ENCODE measurements at regions not wholly inside any gene's neighbourhood (a gene's known extent, or its start where the extent isn't known, plus 50 kb on each side); places are given as distances from the start of the nearest gene placed in this dataset.

DNA sequence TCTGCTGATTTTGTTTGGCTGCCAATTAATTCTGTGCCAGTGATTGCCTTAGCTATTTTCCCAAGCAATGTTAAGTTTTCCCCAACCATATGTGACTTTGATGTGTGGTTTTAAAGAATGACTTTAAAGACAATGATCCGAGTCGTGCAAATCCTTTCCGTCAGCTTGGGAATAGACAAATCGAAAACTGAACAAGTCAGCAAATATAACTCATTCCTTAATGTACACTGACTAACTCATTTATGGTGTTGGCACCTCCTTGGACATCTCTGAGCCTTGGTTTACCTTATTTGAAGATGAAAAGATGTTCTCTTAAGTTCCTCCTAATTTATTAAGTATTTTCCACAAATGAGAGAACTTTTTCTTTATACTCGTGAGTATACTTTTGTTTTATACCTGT lies 249.4 kb upstream of the SLCO3A1 start:
- DNase-seq (ENCODE audit: low read depth in 1 of 2, low spot score in 1 of 2), result no peak
- Histone ChIP-seq H3K36me3 (no peaks in the 10 kb centered on the region), H3K4me3 (no peak overlapping the region), H3K9me3 (ENCODE audit: low read depth) (no peaks in the 10 kb centered on the region), H3K4me1 (ENCODE audit: low read depth) (no peaks in the 10 kb centered on the region), H3K27ac (no peak overlapping the region), H3K27me3 (peaks cover 7% of the 10 kb centered on the region)
- TF ChIP-seq, protein P1, sequence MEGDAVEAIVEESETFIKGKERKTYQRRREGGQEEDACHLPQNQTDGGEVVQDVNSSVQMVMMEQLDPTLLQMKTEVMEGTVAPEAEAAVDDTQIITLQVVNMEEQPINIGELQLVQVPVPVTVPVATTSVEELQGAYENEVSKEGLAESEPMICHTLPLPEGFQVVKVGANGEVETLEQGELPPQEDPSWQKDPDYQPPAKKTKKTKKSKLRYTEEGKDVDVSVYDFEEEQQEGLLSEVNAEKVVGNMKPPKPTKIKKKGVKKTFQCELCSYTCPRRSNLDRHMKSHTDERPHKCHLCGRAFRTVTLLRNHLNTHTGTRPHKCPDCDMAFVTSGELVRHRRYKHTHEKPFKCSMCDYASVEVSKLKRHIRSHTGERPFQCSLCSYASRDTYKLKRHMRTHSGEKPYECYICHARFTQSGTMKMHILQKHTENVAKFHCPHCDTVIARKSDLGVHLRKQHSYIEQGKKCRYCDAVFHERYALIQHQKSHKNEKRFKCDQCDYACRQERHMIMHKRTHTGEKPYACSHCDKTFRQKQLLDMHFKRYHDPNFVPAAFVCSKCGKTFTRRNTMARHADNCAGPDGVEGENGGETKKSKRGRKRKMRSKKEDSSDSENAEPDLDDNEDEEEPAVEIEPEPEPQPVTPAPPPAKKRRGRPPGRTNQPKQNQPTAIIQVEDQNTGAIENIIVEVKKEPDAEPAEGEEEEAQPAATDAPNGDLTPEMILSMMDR (IDR thresholded peaks at IDR 0.05; ENCODE audit: low read depth, low read length), result no peak

DNA sequence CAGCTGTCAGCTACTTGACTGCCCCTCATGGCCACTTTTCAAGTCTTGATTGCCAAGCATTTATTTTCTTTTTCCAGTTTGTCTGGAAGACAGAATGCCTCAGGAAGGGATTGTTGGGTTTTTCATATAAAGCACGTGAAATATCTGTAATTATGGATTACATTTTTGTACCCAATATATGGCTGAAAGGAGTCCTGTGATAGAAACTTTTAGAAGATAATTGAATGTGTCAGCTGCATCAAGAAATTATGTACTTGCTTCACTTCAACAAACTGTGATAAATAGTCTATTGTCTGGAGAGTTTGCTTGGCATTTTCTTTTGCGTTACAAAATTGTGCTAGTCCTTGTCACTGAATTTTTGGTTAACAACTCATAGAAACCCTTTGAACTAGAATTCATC lies 247.9 kb upstream of the SLCO3A1 start:
- Histone ChIP-seq H3K27me3 (peaks cover 5% of the 10 kb centered on the region), H3K27ac (no peak overlapping the region), H3K4me3 (no peak overlapping the region), H3K9me3 (ENCODE audit: low read depth) (no peaks in the 10 kb centered on the region), H3K36me3 (no peaks in the 10 kb centered on the region), H3K4me1 (ENCODE audit: low read depth) (no peaks in the 10 kb centered on the region)
- no peak for DNase-seq (ENCODE audit: low read depth in 1 of 2, low spot score in 1 of 2)
- TF ChIP-seq, protein P1 (IDR thresholded peaks at IDR 0.05; ENCODE audit: low read depth, low read length), result no peak

DNA sequence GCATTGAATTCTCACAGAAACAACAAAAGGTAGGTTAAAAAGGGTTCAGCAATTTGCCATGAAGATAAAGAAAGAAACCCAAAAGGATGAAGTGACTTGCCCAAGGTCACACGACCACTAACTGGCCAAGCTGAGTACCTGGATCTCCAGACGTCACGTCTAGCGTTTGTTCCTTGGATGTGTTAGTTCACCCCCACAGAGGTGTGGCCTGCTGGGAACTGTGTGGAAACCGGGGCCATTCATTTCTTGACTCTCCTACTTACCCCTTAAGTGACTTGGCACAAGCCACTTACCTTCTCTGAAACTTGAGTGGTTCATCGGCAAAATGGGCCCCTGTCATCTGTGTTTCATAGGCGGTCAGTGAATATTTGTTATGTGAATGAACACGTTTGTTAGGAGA lies 244.3 kb upstream of the SLCO3A1 start:
- DNase-seq (ENCODE audit: low read depth in 1 of 2, low spot score in 1 of 2), result no peak
- no peak overlapping the region for H3K4me3 ChIP-seq
- TF ChIP-seq, protein P1 (IDR thresholded peaks at IDR 0.05; ENCODE audit: low read depth, low read length), result no peak
- no peak overlapping the region for H3K27ac ChIP-seq
- H3K36me3 ChIP-seq, result no peaks in the 10 kb centered on the region
- H3K4me1 ChIP-seq (ENCODE audit: low read depth), result no peaks in the 10 kb centered on the region
- no peaks in the 10 kb centered on the region for H3K9me3 ChIP-seq (ENCODE audit: low read depth)
- no peaks in the 10 kb centered on the region for H3K27me3 ChIP-seq

DNA sequence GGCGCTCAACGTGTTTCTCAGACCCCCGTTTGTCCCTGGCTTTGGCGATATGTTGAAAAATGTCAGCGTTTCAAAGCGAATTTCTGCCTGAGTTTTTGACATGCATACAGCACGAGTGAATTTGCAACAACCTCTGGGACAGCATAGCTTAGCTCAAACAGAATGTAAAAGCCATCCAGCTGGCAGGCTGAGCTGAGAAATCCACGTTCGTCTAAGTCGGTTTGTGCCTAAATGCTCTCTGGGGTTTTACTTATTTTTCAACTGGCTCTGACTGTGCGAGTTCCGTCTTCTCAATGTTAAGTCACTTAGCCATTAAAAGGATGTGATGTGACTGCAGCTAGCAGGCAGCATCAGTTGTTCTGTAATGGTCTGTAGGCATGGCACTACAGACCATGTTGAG lies 243.5 kb upstream of the SLCO3A1 start:
- Histone ChIP-seq H3K9me3 (ENCODE audit: low read depth) (no peaks in the 10 kb centered on the region), H3K27ac (no peak overlapping the region), H3K27me3 (no peaks in the 10 kb centered on the region), H3K36me3 (no peaks in the 10 kb centered on the region), H3K4me1 (ENCODE audit: low read depth) (no peaks in the 10 kb centered on the region), H3K4me3 (no peak overlapping the region)
- no peak for DNase-seq (ENCODE audit: low read depth in 1 of 2, low spot score in 1 of 2)
- TF ChIP-seq, protein P1 (IDR thresholded peaks at IDR 0.05; ENCODE audit: low read depth, low read length), result no peak

DNA sequence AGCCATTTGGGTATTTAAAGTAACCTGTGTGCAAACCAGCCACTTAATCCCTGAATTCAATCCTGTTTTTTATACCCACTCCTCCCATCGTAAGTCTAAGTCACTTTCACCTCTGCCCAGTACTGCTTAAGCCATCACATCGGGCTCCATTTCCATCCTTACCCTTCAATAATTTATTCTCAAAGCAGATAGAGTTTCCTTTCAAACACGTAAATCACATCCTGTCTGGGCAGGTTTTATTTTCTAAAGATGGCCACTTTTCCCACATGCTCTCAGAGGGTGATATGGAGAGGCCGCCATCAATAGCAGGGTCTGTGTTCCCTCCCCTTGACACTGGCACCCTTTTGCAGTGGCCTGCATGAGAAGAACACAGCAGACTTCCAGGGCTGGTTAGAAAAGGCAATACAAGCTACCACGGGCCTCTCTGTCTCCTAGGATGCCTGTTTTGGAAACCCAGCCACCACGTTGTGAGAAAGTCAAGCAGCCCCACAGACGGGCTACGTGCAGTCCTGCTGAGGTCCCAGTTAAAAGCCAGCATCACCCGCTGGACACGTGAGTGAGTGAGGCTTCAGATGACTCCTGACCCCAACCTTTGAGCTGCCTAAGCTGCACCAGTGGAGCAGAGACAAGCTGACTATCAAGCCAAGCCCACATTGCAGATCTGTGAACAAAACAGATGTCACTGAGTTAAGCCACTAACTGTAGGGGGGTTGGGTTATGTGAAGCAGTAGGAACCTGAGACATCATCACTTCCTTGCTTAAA lies 241.8 kb upstream of the SLCO3A1 start:
- no peaks in the 10 kb centered on the region for H3K27me3 ChIP-seq
- H3K27ac ChIP-seq, result no peak overlapping the region
- H3K4me3 ChIP-seq, result no peak overlapping the region
- DNase-seq (ENCODE audit: low read depth in 1 of 2, low spot score in 1 of 2), result no peak
- no peaks in the 10 kb centered on the region for H3K4me1 ChIP-seq (ENCODE audit: low read depth)
- no peaks in the 10 kb centered on the region for H3K36me3 ChIP-seq
- no peaks in the 10 kb centered on the region for H3K9me3 ChIP-seq (ENCODE audit: low read depth)
- TF ChIP-seq, protein P1 (IDR thresholded peaks at IDR 0.05; ENCODE audit: low read depth, low read length), result no peak

All from cardiac muscle cell (in vitro differentiated cells and primary cell).